HG02588 (cell line): ENCODE measurements at regions not wholly inside any gene's neighbourhood (a gene's known extent, or its start where the extent isn't known, plus 50 kb on each side); places are given as distances from the start of the nearest gene placed in this dataset.
"Not testable (repeated sequence)": the region's sequence is repeated elsewhere in the genome, so short reads cannot be mapped to it uniquely, and the experiment has no call there.

Source experiments
- ATAC-seq: cut with Tn5 transposase; IDR thresholded peaks from one replicate; pipeline ENCODE4 v1.9.1; 2021; ENCODE audit warnings: mild to moderate bottlenecking, moderate library complexity; ENCODE audit not compliant: unreplicated experiment

DNA sequence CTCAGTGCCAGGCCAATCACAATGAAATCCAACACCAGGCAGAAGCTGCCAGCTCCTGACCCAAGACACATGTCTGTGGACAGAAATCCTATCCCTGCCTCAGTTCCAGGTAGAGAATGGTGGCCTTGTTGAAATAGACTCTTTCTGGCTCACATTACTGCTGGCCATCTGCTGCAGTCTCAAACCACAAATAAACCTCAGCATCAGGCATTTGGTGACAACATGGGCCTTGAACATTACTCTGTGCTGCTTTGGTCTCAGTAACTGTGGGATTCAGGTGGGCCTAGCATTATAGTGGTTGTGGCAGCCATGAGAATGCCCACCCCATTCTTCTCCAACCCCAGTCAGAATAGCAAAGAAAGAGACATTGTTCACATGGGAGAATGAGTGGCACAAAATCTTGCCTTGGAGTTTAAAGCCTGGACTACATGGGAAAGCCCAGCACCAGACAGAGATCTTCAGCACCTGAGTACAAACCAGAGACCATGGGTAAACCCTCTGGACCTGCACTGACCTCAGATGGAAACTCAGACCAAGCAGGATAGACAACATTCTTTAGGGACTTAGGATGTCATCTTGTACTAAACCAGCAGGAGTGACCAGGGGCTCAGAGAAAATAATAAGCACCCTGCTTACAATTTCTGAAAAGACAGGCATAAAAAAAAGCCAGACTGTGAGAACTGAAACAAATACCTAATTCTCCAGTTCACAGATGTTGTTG is 50.4 kb upstream of the TRAM1L1 start:
- ATAC-seq = no peak

DNA sequence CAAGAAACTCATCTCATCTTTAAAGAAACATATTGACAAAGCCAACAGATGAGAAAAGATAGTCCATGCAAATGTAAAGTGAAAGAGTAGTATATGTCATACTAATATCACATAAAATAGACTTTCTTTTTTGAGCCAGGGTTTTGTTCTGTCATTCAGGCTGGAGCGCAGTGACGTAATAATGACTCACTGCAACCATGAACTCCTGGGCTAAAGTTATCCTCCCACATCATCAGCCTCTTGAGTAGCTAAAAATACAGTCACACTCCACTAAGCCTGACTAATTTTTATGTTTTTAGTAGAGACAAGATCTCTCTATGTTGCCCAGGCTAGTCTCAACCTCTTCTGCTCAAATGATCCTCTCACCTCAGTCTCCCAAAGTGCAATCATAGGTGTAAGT is 51.8 kb upstream of the TRAM1L1 start:
- no peak for ATAC-seq

DNA sequence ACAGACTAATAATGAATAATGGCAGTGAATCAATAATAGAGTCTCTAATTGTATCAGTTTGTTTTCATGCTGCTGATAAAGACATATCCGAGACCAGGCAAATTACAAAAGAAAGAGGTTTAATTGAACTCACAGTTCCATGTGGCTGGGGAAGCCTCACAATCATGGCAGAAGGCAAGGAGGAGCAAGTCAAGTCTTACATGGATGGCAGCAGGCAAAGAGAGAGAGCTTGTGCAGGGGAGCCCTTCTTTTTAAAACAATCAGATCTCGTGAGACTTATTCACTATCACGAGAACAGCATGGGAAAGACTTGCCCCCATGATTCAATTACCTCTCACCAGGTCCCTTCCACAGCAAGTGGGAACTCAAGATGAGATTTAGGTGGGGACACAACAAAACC is 53.4 kb upstream of the TRAM1L1 start:
- not testable (repeated sequence) for ATAC-seq

DNA sequence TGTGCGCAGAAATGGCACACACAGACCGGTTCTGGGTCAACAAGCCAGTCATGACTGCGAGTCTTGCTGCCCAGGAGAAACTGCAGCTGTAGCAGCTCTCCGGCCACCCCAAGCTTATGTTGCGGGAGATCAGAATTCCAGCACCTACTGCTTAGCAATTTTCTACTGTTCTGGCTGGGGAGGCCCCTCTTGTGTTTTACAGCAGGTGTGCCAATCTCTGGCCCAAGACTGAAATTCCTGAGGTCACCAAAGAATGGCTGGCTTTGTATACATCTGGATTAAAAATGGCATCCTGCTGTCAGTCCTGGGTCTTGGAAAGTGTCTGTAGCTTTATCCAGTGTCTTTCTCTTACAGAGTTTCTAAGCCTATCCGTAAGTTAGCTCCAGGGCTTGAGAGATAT is 68.9 kb upstream of the TRAM1L1 start:
- ATAC-seq = no peak

DNA sequence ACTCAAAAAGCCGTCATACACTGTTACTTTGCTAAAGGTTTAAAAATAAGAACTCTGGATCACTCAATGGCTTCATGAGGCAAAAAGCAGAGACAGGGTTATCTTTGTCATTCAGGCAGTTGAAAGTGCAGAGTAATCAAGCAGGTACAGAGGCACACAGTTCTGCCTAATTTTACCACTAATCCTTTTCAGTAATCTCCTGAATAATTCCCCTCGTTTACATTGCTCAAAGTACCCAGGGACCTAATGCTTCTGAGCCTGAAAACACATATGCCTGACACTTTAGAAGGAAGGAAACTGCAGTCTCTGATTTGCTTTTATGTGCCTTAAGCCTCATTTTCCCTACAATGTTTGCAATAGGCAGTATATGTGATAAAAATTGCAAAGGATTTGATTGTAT is 71.4 kb upstream of the TRAM1L1 start:
- no peak for ATAC-seq

DNA sequence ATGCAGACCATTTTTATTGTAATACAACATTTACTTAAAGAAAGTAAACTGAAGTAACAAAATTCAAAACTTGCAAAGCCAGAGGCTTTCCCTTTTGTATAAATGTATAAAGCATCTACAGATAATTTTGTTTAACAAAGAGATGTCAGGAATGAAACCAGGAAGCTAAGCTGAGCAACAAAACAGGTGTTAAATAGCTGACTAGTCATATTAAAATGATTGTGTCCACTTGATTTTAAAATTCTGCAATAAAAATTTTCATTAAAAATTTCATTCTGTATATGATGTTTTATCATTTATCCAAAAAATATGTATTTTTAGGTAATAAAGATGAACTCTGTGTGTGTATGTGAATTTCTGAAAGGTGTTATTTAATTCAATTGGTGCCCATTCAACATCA is 72.0 kb upstream of the TRAM1L1 start:
- no peak for ATAC-seq

DNA sequence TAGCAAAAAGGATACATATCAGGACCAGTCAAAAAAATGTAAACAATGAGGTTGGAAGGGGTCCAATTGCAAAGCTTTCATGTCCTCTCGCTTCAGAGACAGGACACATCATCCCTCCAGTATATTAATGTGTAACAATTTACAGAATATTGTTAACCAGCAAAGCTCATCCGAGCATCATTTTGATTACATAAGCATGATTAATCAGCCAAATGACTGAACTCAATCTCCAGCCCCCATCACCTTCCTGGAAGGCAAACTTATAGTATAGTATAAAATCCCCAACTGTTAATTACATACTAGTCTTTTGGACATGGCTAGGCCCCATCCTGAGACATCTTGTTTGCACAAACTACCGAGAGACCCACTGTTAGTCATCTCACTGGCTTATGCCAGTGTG is 77.6 kb upstream of the TRAM1L1 start:
- ATAC-seq = no peak

DNA sequence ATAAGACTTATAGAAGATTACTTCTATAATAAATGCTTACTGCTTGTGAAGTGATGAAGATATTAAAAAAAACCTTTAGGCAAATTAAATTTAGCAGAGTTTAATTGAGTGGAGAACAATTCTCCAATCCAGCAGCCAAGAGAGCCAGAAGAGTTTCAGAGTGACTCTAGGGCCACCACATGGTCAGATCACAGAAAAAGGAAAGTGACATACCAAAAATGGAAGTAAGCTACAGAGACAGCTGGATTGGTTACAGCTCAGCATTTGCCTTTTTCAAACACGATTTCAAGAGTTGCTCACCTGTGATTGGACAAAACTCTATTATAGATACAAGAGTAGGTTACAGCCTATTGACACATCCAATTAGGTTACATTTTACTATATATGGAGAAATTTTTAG is 79.0 kb upstream of the TRAM1L1 start:
- no peak for ATAC-seq

DNA sequence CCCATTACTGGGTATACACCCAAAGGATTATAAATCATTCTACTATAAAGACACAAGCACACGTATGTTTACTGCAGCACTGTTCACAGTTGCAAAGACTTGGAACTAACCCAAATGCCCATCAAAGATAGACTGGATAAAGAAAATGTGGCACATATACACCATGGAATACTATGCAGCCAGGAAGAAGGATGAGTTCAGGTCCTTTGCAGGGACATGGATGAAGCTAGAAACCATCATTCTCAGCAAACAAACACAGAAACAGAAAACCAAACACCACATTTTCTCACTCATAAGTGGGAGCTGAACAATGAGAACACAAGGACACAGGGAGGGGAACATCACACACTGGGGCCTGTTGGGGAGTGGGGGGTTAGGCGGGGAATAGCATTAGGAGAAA is 90.0 kb upstream of the TRAM1L1 start:
- ATAC-seq = not testable (repeated sequence)

DNA sequence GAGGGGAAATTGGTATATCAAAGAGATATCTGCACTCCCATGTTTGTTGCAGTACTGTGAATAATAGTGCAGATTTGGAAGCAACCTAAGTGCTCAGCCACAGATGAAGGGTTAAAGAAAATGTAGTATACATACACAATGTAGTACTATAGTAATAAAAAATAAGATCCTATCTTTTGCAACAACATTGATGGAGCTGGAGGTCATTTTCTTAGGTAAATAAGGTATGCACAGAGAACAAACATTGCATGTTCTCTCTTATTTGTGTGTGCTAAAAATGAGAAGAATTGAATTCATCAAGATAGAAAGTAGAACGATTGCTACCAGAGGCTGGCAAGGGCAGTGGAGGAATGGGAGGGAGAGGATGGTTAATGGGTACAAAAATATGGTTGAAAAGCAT is 117.9 kb upstream of the TRAM1L1 start:
- no peak for ATAC-seq

DNA sequence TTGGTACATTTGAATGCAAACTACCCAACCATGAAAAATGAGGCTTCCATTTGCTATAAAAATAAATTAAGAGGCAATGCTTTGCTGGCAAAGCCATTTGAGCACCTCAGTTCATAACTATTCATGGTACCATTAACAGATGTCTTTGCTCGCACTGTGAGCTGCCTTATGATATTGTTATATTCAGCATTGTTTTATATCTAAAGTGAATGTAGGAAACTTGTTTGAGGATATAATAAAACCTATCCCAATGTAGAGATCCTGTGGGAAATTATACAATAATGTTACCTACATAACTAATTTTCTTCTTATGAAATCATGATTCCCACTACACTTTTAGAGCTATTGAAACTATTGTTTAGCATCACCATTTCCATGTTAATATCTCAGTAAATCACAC is 125.2 kb upstream of the TRAM1L1 start:
- ATAC-seq = no peak

DNA sequence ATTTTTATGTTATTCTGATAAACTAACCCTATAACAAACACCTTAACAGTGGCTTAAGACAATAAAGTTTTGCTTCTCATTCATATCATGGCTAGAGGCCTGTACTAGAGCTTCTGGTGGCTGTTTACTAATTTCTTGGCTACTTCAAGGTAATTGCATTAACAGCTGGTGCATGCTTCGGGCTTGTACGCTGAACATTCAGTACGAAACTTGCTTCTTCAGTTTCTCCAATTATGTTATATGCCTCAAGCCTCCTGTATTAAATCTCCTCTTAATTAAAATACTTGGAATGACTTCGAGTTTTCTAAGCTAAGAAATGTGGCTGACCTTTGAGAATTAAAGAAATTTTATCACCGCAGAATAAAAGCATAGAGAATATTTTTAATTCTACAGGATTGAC is 138.9 kb upstream of the TRAM1L1 start:
- ATAC-seq = no peak

DNA sequence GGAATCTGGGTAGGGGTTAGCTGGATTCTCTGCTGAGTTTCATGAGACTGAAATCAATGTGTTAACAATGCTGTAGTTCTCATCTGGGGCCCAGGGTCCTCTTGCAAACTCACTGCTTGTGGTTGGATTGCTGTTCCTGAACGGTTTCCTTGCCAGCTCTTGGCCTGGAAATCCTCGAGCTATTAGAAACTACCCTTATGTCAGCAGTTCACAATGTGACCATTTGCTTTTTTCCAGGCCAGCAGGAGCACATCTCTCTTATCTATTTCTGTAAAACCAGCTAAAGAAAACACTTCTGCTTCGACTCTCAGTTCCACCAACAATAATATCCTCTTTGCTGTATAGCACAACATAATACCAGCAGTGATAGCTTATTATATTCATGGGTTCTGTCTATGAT is 140.1 kb upstream of the TRAM1L1 start:
- ATAC-seq = no peak

DNA sequence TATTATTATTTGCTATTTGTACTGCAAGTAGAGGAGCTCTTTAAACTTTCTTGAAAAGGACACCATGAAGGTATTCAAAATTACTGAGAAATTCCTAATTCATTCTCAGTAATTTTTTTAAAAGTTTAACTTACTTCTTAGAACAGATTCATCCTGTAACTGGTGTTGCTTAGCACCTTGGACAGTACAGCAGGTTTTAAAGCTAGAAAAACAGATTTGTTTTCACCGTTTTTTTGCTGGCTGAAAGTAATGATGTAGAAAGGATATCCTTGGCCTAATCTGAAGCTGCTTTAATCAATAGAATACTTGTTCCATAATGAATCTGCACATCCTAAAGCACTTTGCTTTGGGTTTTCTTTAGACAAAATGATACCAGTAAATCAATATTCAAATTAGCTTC is 142.5 kb upstream of the TRAM1L1 start:
- no peak for ATAC-seq

DNA sequence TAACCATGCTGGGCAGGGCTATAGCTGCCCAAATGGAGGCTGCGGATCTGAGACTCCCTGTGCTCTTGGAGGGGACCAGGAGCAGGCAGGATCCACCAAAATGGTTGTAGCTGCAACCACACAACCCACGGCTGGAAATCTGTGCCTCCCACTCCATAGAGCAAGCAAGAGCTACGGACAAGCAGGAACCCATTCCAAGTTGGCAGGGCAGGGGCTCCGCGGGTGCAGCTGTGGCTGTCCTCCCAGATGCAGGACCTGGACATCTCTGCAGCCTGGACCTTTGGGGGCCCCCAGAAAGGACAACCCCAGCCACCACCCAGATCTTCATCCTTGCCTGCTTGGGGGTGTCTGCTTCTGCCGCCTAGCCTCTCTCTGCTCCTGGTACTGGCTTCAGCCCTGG is 154.1 kb upstream of the TRAM1L1 start:
- no peak for ATAC-seq

DNA sequence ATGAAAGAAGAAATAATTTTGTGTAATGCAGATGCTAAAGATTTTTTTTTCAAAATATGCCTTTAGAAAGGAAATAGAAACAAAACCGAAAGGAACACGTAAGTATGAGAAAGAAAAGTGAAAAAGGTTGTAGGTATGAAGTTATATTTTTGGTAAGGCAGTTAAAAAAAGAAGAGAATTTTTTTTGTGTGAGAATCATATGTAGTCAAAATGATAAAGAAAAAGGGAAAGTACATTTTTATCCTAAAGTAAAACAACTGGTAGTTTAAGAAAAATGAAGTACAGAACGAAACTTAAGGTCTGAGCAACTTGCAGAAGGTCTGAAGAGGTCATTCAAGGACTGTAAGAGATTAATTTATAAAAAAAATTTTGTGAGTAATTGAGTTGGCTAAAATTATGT is 164.0 kb upstream of the TRAM1L1 start:
- ATAC-seq = peak; percentile 81

DNA sequence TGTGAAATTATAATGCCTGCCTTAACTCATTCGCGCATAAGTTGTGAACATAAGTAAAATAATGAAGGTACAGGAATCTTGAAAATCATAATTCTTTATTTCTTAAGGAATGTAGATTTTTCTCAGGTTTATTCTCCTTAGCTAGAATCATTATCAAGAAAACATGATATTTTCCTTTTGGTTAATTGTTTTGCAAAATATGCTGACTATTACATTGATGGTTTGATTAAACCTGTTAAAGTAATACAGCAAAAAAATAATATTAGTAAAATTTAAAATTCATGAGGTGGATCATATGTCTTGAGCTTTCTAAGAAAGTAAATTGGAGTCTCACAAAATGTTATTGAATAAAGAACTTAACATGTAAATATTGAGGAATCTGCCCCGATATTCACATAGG is 178.7 kb upstream of the TRAM1L1 start:
- no peak for ATAC-seq

DNA sequence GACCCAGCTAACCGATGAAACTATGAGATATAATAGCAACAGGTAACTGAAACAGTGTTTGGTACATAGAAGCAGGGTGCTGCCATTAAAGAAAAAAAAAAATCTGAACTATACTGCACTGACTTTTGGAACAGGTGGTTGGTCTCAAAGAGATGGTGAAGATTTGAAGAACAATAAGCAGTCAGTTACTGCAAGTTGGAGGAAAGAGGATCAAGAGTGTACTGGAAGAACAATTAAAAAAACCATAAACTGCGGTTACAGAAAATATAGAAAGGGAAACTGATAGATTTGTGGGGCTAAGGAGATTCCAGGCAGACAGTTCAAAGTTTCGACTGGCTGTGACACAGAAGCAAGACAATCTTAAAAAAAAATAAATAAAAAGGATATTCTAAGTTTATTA is 181.9 kb upstream of the TRAM1L1 start:
- ATAC-seq = no peak

DNA sequence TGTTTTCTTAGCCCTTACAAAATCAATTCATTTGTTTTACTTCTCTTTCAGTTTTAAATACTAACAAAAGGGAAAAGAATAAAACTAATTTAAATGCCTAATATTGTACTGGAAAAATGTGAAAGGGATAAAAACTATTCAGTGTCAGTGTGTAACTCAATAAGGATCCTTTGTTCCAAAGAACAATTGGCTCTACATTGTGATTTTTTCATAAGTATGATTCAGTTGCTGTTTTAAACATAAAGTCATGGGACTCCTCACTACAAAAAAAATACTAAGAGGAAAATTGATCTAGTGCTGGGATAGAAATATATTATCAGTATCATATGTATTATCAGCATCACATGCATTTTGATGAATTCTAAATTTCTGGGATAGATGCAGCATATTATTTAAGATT is 199.4 kb upstream of the TRAM1L1 start:
- ATAC-seq = no peak

DNA sequence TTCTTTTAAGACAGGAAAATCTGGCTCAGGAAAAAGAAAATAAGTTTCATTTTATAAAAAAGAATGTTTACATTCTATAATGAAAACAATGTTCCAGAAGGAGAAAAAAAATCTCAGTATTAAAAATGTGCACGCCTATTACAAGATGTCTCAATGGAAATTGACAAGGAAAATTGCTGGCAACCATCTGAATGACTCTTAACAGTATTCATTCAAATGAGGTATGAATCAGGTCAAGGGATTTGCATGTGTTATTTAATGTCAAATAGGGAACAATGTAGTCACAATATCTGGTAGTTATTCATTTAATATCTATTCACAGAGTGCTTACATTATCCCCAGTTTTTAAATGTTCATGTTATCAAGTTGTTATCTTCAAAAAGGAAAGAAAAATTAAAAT is 208.4 kb upstream of the TRAM1L1 start:
- ATAC-seq = no peak

DNA sequence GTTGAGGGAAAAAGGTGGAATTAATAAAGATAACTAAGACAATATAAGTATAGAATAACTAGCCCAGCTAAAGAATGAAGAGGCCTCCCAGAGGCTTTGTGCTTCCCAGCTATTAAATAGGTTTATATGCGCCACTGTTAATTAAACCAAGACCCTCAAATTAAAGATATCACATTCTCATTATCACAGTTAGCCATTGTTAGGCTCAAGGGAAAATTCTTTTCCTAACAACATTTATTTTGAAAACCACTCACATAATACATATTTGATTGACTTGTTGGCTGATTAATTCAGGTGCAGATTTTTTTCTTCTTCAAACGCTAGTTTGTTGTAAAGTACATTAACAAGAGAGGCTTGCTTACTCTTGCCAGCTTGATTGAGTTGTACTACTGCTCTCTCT is 216.8 kb upstream of the TRAM1L1 start:
- no peak for ATAC-seq

DNA sequence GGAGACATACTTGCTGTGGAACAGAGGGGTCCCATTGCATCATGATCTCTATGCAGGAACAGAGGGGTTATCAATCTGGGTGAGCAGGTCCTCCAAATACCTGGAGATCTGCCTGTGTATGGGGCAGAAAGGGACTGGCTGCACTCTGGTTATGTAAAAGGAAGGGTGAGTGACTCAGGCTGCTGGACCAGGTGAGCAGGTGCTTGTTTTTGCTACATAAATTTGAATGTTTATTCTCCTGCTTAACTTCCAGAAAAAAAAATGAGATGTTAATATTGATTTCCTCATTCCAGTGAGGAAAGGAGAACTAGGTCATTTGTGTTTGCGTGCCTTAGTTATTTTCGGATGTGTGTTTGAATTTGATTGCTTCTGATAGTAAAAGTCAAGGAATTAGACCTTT is 225.8 kb upstream of the TRAM1L1 start:
- ATAC-seq = no peak

DNA sequence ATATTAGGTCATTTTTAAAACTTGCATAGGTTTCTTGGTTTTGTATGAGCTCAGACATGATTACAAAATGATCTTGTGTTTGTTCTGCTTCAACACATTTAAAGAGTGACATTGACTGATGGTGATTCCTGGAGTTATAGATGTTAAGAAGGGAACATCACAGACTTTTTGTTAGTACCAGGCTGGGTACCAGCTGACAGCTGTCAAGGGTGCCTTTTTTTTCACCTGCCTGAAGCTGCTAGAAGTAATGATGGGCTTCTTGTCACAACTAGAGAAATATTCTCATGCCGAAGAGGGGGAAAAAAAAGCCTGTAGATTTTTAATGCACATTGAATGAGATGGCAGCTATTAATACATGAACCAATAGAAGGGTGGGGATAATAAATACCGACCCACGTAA is 226.6 kb upstream of the TRAM1L1 start:
- no peak for ATAC-seq
